KMS-11 (cell line): ENCODE measurements at regions not wholly inside any gene's neighbourhood (a gene's known extent, or its start where the extent isn't known, plus 50 kb on each side); places are given as distances from the start of the nearest gene placed in this dataset.

Source experiments
- H2AFZ ChIP-seq: fragments of 200-600 bp; sonication (generic); 2 replicates; pipeline ENCODE4 v1.6.1; 2016; ENCODE audit warnings: antibody characterized with exemption, mixed run types, low read depth
- H3K27ac ChIP-seq: fragments of 200-600 bp; sonication (generic); 2 replicates; pipeline ENCODE4 v1.6.1; 2016; ENCODE audit warnings: mild to moderate bottlenecking, mixed run types
- H3K27me3 ChIP-seq: fragments of 200-600 bp; sonication (generic); 2 replicates; pipeline ENCODE4 v1.6.1; 2017; ENCODE audit warnings: mild to moderate bottlenecking, low read depth, mixed run types, moderate library complexity; ENCODE audit not compliant: insufficient read depth
- H3K36me3 ChIP-seq: fragments of 200-600 bp; sonication (generic); 2 replicates; pipeline ENCODE4 v1.6.1; 2017; ENCODE audit warnings: mild to moderate bottlenecking, mixed run types; ENCODE audit not compliant: insufficient read depth
- H3K4me1 ChIP-seq: fragments of 200-600 bp; sonication (generic); 2 replicates; pipeline ENCODE4 v1.6.1; 2016; ENCODE audit warnings: mild to moderate bottlenecking, low read depth, mixed run types; ENCODE audit not compliant: poor library complexity, severe bottlenecking
- H3K4me2 ChIP-seq: fragments of 200-600 bp; sonication (generic); 2 replicates; pipeline ENCODE4 v1.7.0; 2016; ENCODE audit warnings: mild to moderate bottlenecking, mixed run types
- H3K4me3 ChIP-seq: fragments of 200-600 bp; sonication (generic); IDR thresholded peaks from 2 replicates; pipeline ENCODE4 v1.6.1; 2017; ENCODE audit warnings: low read depth, low read length, mixed read lengths; ENCODE audit not compliant: insufficient read depth
- H3K79me2 ChIP-seq: fragments of 200-600 bp; sonication (generic); 2 replicates; pipeline ENCODE4 v1.6.1; 2016; ENCODE audit warnings: low read depth, mixed run types; ENCODE audit not compliant: insufficient read depth
- H3K9ac ChIP-seq: fragments of 200-600 bp; sonication (generic); 2 replicates; pipeline ENCODE4 v1.6.1; 2016; ENCODE audit warnings: mild to moderate bottlenecking, mixed run types
- H4K20me1 ChIP-seq: fragments of 200-600 bp; sonication (generic); 2 replicates; pipeline ENCODE4 v1.6.1; 2016; ENCODE audit warnings: mild to moderate bottlenecking, mixed run types; ENCODE audit not compliant: insufficient read depth
- TF ChIP-seq, protein P1 (sequence below): fragments of 200-600 bp; sonication (generic); conservative IDR thresholded peaks from 2 replicates; pipeline ENCODE4 v1.6.1; 2017; ENCODE audit warnings: low read depth, mild to moderate bottlenecking, antibody characterized with exemption, low read length, moderate library complexity, mixed read lengths

DNA sequence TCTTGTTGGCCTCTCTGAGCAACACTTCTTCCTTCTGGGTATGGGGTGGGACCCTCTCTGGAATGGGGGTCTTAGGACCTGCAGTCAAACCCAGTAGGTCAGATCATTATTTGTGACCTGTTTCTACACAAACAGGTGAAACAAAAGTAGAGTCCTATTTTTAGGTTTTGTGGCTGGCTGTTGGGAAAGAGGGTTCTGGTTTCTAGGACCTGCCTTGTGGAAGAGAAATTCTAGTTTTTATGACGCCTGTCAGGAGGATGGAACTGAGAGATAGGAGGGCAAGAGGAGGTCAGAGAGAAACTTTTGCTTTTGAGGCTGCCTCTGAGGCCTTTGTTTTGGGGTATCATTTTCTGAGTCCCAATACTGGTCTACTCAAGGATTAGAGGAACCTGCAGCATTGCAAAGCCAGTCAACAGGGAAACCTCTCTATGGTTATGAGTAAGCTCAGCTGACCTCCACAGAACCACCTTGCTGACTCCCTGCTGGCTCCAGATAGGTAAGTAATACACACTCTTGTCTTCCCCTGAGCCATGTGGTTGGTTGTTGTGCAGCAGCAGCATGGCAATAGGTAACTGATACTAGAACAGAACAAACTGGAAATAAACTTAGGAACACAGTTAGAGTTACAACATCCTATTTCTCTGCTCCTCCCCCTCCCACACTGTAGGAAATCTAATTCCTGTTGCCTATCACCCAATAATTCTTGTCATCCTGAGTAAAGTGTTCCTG, 114.7 kb upstream of the VCX3B start:
- Histone ChIP-seq H3K9ac (no peak overlapping the region), H2AFZ (no peak overlapping the region), H3K4me3 (no peak overlapping the region), H3K4me1 (no peaks in the 10 kb centered on the region), H3K27me3 (no peaks in the 10 kb centered on the region), H3K27ac (no peak overlapping the region), H4K20me1 (no peaks in the 10 kb centered on the region), H3K36me3 (no peaks in the 10 kb centered on the region), H3K4me2 (no peak overlapping the region), H3K79me2 (no peaks in the 10 kb centered on the region)
- TF ChIP-seq, protein P1, sequence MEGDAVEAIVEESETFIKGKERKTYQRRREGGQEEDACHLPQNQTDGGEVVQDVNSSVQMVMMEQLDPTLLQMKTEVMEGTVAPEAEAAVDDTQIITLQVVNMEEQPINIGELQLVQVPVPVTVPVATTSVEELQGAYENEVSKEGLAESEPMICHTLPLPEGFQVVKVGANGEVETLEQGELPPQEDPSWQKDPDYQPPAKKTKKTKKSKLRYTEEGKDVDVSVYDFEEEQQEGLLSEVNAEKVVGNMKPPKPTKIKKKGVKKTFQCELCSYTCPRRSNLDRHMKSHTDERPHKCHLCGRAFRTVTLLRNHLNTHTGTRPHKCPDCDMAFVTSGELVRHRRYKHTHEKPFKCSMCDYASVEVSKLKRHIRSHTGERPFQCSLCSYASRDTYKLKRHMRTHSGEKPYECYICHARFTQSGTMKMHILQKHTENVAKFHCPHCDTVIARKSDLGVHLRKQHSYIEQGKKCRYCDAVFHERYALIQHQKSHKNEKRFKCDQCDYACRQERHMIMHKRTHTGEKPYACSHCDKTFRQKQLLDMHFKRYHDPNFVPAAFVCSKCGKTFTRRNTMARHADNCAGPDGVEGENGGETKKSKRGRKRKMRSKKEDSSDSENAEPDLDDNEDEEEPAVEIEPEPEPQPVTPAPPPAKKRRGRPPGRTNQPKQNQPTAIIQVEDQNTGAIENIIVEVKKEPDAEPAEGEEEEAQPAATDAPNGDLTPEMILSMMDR = no peak

DNA sequence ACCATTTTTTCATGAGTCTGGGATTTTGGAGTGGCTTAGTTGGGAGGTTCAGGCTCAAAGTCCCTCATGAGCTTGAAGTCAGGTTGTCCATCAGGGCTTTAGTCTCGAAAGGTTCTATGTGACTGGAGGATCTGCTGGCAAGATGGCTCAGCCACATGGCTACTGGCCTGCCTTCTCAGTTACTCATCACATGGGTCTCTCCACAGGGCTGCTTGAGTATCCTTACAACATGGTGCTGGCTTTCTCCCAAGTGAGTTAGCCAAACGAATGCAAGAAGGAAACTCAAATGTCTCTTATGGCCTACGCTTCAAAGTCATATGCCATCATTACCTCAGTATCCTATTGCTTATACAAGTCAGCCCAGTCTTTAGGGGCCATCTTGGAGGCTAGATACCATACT, 106.3 kb upstream of the VCX3B start:
- Histone ChIP-seq H3K4me3 (no peak overlapping the region), H4K20me1 (no peaks in the 10 kb centered on the region), H3K27me3 (no peaks in the 10 kb centered on the region), H3K4me1 (no peaks in the 10 kb centered on the region), H3K4me2 (no peak overlapping the region), H3K79me2 (no peaks in the 10 kb centered on the region), H3K36me3 (no peaks in the 10 kb centered on the region), H2AFZ (no peak overlapping the region), H3K27ac (no peak overlapping the region), H3K9ac (no peak overlapping the region)
- TF ChIP-seq, protein P1 = no peak

DNA sequence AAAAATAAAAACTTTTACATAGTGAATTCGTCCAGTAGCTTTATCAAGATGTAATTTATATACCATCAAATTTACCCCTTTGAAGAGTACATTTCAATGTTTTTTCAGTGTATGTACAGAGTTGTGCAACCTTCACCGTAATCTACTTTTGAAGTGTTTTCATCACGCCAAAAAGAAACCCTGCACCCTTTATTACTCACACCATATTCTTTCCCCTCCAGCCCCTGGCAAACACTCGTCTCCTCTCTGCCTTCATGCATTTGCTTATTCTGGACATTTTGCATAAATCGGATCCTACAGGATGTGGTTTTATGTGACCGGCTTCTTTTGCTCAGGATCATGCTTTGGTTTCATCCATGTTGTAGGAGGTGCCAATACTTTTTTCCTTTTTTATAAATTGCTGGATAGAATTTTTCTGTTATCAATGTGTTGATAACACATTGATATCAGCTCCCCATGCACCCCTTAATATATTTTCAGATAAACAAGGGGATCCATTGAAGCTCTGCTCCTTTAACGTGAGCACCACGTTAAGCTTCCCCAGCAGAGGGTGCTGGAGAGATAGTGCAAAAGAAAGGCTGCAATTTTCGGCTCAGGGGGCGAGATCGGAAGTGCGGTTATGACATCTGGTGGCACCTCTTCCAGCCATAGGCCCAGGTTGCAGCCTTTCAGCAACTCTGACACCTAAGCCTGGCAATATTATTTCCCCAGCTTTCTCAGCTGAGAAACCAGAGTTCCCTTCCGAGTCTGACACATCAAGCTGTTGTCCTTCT, 100.1 kb upstream of the VCX3B start:
- Histone ChIP-seq H3K4me2 (no peak overlapping the region), H3K9ac (no peak overlapping the region)
- TF ChIP-seq, protein P1 = peak; percentile 63

DNA sequence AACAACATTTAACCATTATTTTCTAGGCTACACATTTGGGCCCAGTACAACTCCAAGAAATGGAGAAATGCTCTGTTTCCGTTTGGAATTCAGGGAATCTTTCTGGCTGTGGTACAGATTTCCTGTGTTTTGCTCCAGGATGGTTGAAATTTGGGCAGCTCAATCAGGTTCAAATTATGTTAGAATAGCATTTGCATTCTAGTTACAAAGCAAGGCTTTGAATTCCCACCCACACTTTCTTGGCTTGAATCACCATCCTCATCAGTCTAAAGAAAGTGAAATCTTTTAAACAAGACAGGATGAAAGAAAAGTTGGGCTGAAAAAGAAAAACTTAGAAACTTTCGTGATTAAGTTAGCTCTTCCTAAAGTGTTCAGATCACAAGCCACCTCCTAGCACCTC, 98.1 kb upstream of the VCX3B start:
- Histone ChIP-seq H3K4me1 (no peaks in the 10 kb centered on the region), H3K4me2 (no peak overlapping the region), H3K9ac (no peak overlapping the region), H4K20me1 (no peaks in the 10 kb centered on the region), H3K36me3 (no peaks in the 10 kb centered on the region), H3K27me3 (no peaks in the 10 kb centered on the region), H3K27ac (no peak overlapping the region), H2AFZ (no peak overlapping the region), H3K79me2 (no peaks in the 10 kb centered on the region), H3K4me3 (no peak overlapping the region)
- TF ChIP-seq, protein P1 = no peak

More for the DNA sequence above, 100.1 kb upstream of the VCX3B start:
- Histone ChIP-seq H3K27me3 (no peaks in the 10 kb centered on the region), H3K4me1 (no peaks in the 10 kb centered on the region), H3K4me3 (no peak overlapping the region), H3K36me3 (no peaks in the 10 kb centered on the region), H3K79me2 (no peaks in the 10 kb centered on the region), H4K20me1 (no peaks in the 10 kb centered on the region), H2AFZ (no peak overlapping the region), H3K27ac (no peak overlapping the region)
